GM12874 (cell line): ENCODE measurements at regions not wholly inside any gene's neighbourhood (a gene's known extent, or its start where the extent isn't known, plus 50 kb on each side); places are given as distances from the start of the nearest gene placed in this dataset.

Experiments
- CTCF ChIP-seq: IDR thresholded peaks from 2 replicates; pipeline ENCODE4 v1.5.1; 2011; ENCODE audit warnings: low read depth, mild to moderate bottlenecking, control low read depth, low read length, moderate library complexity; ENCODE audit not compliant: insufficient read depth

- no peak for TF ChIP-seq CTCF
Measured at GRCh38 chr16:13839577-13839976, 80.4 kb upstream of the ERCC4 start.

- no peak for TF ChIP-seq CTCF
Measured at GRCh38 chr16:13845232-13845631, 74.7 kb upstream of the ERCC4 start.

- TF ChIP-seq CTCF, result no peak
Measured at GRCh38 chr16:13848795-13849194, 71.2 kb upstream of the ERCC4 start.

GRCh38 chr16:13852827-13853226 lies 67.1 kb upstream of the ERCC4 start:
- TF ChIP-seq CTCF, result no peak

- no peak for TF ChIP-seq CTCF
Measured at GRCh38 chr16:13856398-13856797, 63.6 kb upstream of the ERCC4 start.

- TF ChIP-seq CTCF, result no peak
Measured at GRCh38 chr16:13856811-13857511, 63.0 kb upstream of the ERCC4 start.

GRCh38 chr16:13858873-13859580 lies 60.9 kb upstream of the ERCC4 start:
- no peak for TF ChIP-seq CTCF
